HepG2 (cell line): ENCODE measurements at regions not wholly inside any gene's neighbourhood (a gene's known extent, or its start where the extent isn't known, plus 50 kb on each side); places are given as distances from the start of the nearest gene placed in this dataset.
A peak's percentile ranks its signal among the peaks of the same experiment; 100 is the strongest.

Experiments used
- EHMT2 ChIP-seq: fragments of 200-600 bp; sonication (generic); IDR thresholded peaks from 2 replicates; pipeline ENCODE4 v1.7.0; 2017; ENCODE audit warnings: antibody characterized with exemption, low read depth, low read length, borderline replicate concordance
- HNRNPH1 ChIP-seq: fragments of 200-400 bp; formaldehyde crosslinking; optimal IDR thresholded peaks from 2 replicates; pipeline ENCODE3; 2017; ENCODE audit warnings: mild to moderate bottlenecking, low read depth, low read length
- JUNB ChIP-seq: sonication (generic); formaldehyde crosslinking; IDR thresholded peaks from 2 replicates; pipeline ENCODE4 v1.8.0; 2022; ENCODE audit warnings: missing genetic modification reagents, mild to moderate bottlenecking, borderline replicate concordance
- REXO4 ChIP-seq: sonication (generic); formaldehyde crosslinking; IDR thresholded peaks from 2 replicates; pipeline ENCODE4 v1.8.0; 2022; ENCODE audit warnings: missing genetic modification reagents, mild to moderate bottlenecking, borderline replicate concordance
- SALL2 ChIP-seq: sonication (generic); formaldehyde crosslinking; IDR thresholded peaks from 2 replicates; pipeline ENCODE4 v1.8.1; 2023; ENCODE audit warnings: mild to moderate bottlenecking, missing genetic modification reagents, inconsistent platforms
- SIX4 ChIP-seq: sonication (generic); formaldehyde crosslinking; IDR thresholded peaks from 2 replicates; pipeline ENCODE4 v1.4.0; 2020; ENCODE audit warnings: missing genetic modification reagents
- SMC3 ChIP-seq: IDR thresholded peaks from 2 replicates; pipeline ENCODE4 v1.6.1; 2011; ENCODE audit warnings: low read length, improper control_type of control experiment
- SP5 ChIP-seq: IDR thresholded peaks from 2 replicates; pipeline ENCODE4 v1.6.1; 2016; ENCODE audit warnings: low read depth, borderline replicate concordance
- SRF ChIP-seq: IDR thresholded peaks from 2 replicates; pipeline ENCODE4 v1.6.1; 2011; ENCODE audit warnings: mild to moderate bottlenecking, low read depth, low read length, moderate library complexity
- THAP11 ChIP-seq: IDR thresholded peaks from 2 replicates; pipeline ENCODE4 v1.6.1; 2016; ENCODE audit warnings: missing biosample characterization, missing genetic modification reagents
- WIZ ChIP-seq: sonication (generic); formaldehyde crosslinking; IDR thresholded peaks from 2 replicates; pipeline ENCODE4 v1.5.1; 2020; ENCODE audit warnings: mild to moderate bottlenecking, missing genetic modification reagents
- ZBTB7B ChIP-seq: sonication (generic); formaldehyde crosslinking; IDR thresholded peaks from 2 replicates; pipeline ENCODE4 v1.4.0; 2020; ENCODE audit warnings: missing genetic modification reagents
- ZNF180 ChIP-seq: sonication (generic); formaldehyde crosslinking; IDR thresholded peaks from 2 replicates; pipeline ENCODE4 v1.4.0; 2020; ENCODE audit warnings: low read depth, missing genetic modification reagents, borderline replicate concordance
- ZNF501 ChIP-seq: sonication (generic); formaldehyde crosslinking; IDR thresholded peaks from 2 replicates; pipeline ENCODE4 v1.5.1; 2020; ENCODE audit warnings: mild to moderate bottlenecking, moderate library complexity, missing genetic modification reagents
- ZNF589 ChIP-seq: sonication (generic); formaldehyde crosslinking; conservative IDR thresholded peaks from 2 replicates; pipeline ENCODE4 v1.8.0; 2022; ENCODE audit warnings: mild to moderate bottlenecking, moderate library complexity, missing genetic modification reagents
- ZNF607 ChIP-seq: sonication (generic); formaldehyde crosslinking; IDR thresholded peaks from 2 replicates; pipeline ENCODE4 v1.5.1; 2020; ENCODE audit warnings: missing genetic modification reagents, mild to moderate bottlenecking, borderline replicate concordance
- ZNF878 ChIP-seq: sonication (generic); formaldehyde crosslinking; IDR thresholded peaks from 2 replicates; pipeline ENCODE4 v1.8.1; 2023; ENCODE audit warnings: mild to moderate bottlenecking, missing genetic modification reagents, moderate library complexity
- TF ChIP-seq, protein P1 (sequence below): sonication (generic); formaldehyde crosslinking; IDR thresholded peaks from 2 replicates; pipeline ENCODE4 v1.5.1; 2020; ENCODE audit warnings: missing genetic modification reagents, mild to moderate bottlenecking, borderline replicate concordance
- TF ChIP-seq, protein P2 (sequence below): sonication (generic); formaldehyde crosslinking; IDR thresholded peaks from 2 replicates; pipeline ENCODE4 v1.8.1; 2023; ENCODE audit warnings: mild to moderate bottlenecking, moderate library complexity, missing genetic modification reagents
- TF ChIP-seq, protein P3 (sequence below): sonication (generic); formaldehyde crosslinking; conservative IDR thresholded peaks from 2 replicates; pipeline ENCODE4 v1.4.0; 2020; ENCODE audit warnings: missing genetic modification reagents
- TF ChIP-seq, protein P4 (sequence below): sonication (generic); formaldehyde crosslinking; IDR thresholded peaks from 2 replicates; pipeline ENCODE4 v1.4.0; 2020; ENCODE audit warnings: missing genetic modification reagents
- TF ChIP-seq, protein P5 (sequence below): IDR thresholded peaks from 2 replicates; pipeline ENCODE4 v1.6.1; 2012; ENCODE audit warnings: low read length, improper control_type of control experiment

DNA sequence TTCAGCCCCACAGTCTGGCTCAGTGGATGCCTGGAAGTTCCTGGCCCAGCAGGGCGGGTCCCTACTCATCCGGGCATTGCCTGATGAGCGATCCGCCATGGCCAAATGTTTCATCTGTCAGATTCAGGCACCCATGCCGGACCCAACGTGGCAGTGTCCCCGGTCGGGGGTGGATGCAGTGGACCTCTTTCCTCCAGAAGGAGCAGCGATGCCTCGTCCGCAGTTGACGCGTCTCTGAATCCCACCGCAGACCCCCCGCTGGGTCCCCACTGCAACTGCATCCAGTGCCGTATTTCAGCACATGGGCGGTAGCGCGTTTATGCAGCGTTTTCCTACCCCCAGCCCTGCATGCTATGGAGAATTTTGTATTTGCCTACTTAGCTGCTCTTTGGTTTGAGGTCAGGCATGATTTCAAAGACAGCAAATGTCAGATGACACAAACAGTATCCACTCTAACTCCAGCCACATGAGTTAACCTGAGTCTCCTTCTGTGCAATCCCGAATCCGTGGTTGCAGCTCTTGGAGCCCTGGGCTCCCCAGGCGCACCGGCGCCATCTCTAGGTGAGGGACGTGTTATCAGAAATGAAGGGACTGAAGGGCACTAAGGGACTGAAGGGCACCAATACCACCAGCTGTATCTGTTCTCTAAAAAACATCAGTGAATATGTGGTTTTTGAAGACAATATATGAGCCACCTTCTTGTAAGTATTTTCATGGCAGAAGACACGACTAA, 72.6 kb upstream of the THBS2 start (continued):
- TF ChIP-seq, protein P1, sequence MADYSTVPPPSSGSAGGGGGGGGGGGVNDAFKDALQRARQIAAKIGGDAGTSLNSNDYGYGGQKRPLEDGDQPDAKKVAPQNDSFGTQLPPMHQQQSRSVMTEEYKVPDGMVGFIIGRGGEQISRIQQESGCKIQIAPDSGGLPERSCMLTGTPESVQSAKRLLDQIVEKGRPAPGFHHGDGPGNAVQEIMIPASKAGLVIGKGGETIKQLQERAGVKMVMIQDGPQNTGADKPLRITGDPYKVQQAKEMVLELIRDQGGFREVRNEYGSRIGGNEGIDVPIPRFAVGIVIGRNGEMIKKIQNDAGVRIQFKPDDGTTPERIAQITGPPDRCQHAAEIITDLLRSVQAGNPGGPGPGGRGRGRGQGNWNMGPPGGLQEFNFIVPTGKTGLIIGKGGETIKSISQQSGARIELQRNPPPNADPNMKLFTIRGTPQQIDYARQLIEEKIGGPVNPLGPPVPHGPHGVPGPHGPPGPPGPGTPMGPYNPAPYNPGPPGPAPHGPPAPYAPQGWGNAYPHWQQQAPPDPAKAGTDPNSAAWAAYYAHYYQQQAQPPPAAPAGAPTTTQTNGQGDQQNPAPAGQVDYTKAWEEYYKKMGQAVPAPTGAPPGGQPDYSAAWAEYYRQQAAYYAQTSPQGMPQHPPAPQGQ (CRISPR knock-in tag): no peak
- TF ChIP-seq, protein P2, sequence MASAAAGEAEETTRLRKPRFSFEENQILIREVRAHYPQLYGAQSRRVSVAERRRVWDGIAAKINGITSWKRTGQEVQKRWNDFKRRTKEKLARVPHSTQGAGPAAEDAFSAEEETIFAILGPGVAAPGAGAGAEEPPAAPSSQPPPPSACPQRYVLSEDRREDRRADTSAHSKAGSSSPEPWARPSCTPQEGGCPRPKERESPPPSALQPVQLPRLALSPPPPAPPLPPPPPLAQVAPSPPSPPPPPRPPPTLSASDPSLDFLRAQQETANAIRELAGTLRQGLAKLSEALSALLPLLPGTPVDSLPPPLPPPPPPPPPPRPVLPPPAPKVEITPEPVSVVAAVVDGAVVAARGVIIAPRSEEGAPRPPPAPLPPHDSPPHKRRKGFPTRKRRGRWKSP: no peak
- TF ChIP-seq, protein P3, sequence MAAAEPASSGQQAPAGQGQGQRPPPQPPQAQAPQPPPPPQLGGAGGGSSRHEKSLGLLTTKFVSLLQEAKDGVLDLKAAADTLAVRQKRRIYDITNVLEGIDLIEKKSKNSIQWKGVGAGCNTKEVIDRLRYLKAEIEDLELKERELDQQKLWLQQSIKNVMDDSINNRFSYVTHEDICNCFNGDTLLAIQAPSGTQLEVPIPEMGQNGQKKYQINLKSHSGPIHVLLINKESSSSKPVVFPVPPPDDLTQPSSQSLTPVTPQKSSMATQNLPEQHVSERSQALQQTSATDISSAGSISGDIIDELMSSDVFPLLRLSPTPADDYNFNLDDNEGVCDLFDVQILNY: no peak
- no peak for TF ChIP-seq EHMT2
- no peak for TF ChIP-seq SRF
- TF ChIP-seq REXO4 (CRISPR knock-in tag): no peak
- TF ChIP-seq ZNF607: no peak
- TF ChIP-seq SIX4: no peak
- TF ChIP-seq SMC3: peak; percentile 72
- no peak for TF ChIP-seq ZNF501 (CRISPR knock-in tag)
- no peak for TF ChIP-seq SALL2 (CRISPR knock-in tag)
- no peak for TF ChIP-seq WIZ (CRISPR knock-in tag)
- no peak for TF ChIP-seq THAP11 (CRISPR knock-in tag)
- TF ChIP-seq SP5: no peak
- TF ChIP-seq, protein P4, sequence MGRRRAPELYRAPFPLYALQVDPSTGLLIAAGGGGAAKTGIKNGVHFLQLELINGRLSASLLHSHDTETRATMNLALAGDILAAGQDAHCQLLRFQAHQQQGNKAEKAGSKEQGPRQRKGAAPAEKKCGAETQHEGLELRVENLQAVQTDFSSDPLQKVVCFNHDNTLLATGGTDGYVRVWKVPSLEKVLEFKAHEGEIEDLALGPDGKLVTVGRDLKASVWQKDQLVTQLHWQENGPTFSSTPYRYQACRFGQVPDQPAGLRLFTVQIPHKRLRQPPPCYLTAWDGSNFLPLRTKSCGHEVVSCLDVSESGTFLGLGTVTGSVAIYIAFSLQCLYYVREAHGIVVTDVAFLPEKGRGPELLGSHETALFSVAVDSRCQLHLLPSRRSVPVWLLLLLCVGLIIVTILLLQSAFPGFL (CRISPR knock-in tag): no peak
- no peak for TF ChIP-seq ZBTB7B (CRISPR knock-in tag)
- TF ChIP-seq JUNB: no peak
- TF ChIP-seq, protein P5, sequence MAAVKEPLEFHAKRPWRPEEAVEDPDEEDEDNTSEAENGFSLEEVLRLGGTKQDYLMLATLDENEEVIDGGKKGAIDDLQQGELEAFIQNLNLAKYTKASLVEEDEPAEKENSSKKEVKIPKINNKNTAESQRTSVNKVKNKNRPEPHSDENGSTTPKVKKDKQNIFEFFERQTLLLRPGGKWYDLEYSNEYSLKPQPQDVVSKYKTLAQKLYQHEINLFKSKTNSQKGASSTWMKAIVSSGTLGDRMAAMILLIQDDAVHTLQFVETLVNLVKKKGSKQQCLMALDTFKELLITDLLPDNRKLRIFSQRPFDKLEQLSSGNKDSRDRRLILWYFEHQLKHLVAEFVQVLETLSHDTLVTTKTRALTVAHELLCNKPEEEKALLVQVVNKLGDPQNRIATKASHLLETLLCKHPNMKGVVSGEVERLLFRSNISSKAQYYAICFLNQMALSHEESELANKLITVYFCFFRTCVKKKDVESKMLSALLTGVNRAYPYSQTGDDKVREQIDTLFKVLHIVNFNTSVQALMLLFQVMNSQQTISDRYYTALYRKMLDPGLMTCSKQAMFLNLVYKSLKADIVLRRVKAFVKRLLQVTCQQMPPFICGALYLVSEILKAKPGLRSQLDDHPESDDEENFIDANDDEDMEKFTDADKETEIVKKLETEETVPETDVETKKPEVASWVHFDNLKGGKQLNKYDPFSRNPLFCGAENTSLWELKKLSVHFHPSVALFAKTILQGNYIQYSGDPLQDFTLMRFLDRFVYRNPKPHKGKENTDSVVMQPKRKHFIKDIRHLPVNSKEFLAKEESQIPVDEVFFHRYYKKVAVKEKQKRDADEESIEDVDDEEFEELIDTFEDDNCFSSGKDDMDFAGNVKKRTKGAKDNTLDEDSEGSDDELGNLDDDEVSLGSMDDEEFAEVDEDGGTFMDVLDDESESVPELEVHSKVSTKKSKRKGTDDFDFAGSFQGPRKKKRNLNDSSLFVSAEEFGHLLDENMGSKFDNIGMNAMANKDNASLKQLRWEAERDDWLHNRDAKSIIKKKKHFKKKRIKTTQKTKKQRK: no peak
- no peak for TF ChIP-seq ZNF589 (CRISPR knock-in tag)
- no peak for TF ChIP-seq HNRNPH1
- peak; percentile 43; the same call in 1 of the 2 replicates for TF ChIP-seq ZNF878 (CRISPR knock-in tag)
- no peak for TF ChIP-seq ZNF180
